ENCODE measurements at regions not wholly inside any gene's neighbourhood (a gene's known extent, or its start where the extent isn't known, plus 50 kb on each side); places are given as distances from the start of the nearest gene placed in this dataset.

DNA sequence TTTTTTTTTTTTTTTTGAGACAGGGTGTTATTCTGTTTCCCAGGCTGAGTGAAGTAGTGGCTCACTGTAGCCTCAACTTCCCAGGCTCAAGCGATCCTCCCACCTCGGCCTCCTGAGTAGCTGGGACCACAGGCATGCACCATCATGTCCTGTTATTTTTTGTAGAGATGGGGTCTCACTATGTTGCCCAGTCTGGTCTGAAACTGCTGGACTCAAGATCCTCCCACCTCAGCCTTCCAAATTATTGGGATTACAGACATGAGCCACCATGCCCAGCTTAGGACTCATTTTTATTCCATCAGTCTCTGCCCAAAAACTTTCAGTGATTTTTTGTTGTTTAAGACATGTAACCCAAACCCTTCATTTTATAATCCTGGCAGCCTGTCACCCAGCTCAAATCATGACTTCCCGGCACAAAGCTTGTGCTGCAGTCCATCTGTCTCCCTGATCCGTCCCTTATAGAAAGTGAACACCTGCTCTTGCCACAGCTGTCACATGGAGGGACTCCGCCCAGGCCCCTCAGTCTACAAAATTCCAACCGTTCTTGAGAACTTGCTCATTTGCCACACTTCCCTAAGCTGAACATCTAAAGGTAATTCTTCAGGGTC lies 183.9 kb upstream of the JARID2 start:
- DNase-seq, result no peak

GRCh38 chr6:15062516-15063252 lies 183.2 kb upstream of the JARID2 start:
- DNase-seq, result no peak

- DNase-seq, result no peak
These were observed 182.5 kb upstream of the JARID2 start for GRCh38 chr6:15063253-15063853.

GRCh38 chr6:15065261-15065989 lies 180.4 kb upstream of the JARID2 start:
- DNase-seq, result no peak

DNA sequence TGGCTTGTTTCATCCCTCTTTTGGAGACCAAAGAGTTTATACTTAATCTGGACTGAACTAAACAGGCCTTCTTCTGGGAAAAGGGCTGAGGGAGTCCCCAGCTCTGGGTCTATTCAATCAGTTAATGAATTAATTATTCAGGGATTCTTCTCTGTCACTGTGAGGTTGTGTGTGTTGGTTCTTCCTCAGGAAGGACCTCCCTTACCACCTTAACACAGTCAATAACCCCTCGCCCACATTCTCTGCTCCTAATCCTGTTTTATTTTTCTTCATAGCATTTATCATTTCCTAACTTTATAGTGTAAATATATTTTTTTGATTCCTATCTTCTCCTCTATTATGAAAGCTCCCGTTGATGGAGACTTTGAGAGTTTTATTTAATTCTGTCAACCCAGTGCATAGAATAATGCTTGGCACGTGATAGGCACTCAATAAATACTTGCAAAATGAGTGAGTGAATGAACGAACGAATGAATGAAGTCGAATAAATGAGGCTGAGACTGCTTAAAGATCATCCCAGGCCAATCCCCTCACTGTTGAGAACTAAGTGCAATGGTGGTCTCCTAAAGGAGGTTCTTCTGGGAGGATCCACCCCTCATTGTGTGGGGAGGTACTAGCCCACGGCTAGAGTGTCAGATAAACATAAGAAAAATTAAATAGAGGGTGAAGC lies 179.6 kb upstream of the JARID2 start:
- DNase-seq, result no peak

- no peak for DNase-seq
These were observed 172.5 kb upstream of the JARID2 start for GRCh38 chr6:15073344-15073789.

GRCh38 chr6:15073883-15074465 lies 171.9 kb upstream of the JARID2 start:
- DNase-seq, result no peak

DNA sequence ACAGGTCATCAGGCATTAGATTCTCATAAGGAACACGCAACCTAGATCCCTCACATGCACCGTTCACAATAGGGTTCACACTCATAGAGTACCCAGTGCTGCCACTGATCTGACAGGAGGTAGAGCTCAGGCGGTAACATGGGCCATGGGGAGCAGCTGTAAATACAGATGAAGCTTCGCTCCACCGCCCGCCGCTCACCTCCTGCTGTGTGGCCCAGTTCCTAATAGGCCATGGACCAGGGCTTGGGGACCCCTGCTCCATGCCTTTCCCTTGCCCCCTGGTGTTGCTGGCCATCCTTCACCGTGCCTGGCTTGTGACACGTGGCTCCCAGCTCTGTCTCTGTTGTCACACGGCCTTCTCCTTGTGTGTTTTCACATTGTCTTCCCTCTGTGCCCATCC lies 171.1 kb upstream of the JARID2 start:
- DNase-seq, result no peak

DNA sequence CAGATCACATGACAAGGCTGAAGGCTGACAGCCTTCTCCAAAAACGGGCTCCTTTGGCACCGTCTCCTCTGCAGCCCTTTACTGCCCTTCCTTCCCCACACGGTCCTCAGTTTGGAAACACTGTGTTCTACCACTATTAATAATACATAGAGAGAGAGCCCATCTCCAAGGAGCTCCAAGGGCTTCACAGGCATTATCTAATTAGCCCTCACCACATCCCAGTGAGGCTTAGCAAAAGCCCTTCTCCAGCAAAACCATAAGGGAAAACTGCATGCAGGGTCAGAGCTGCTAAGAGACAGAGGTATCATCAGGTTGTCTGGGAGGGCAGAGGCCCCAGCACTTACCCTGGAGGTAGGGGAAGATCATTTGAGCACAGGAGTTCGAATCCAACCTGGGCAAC lies 169.3 kb upstream of the JARID2 start:
- no peak for DNase-seq

DNA sequence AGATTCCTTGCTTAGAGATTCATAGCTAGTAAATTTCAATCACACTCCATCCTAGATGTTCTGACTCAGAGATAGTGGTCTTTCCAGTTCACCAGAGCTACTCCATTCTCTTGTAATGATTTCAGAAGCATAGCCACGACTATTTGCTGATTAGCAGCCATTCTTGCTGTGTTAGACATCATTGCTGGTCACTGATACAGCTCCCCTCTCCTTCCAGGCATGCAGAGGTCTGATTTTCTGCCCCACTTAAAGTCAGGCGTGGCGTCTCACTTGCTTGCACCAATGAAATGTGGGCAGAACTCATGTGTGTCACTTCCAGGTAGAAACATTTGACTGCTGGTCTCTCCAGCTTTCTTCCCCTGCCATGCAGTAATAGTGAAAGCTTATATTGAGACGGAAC lies 168.9 kb upstream of the JARID2 start:
- DNase-seq, result no peak

DNA sequence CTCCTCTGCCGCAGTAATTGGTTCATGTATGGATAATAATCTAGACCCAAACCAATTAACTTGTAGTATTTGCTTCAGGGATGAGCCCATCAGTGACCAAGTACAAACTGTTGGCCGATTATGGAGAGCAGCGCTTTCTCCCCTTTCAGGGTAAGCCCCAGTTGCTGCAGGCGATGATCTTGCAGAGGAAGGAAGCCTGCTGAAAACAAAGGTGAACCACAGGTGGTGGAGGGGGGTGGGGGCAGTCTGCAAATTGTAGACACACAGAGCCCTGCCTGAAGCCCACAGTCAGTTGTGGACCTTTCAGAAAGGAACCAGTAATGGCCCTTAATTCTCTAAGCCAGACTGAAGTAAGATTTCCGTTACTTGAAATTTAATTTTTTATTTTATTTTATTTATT lies 167.9 kb upstream of the JARID2 start:
- no peak for DNase-seq

DNA sequence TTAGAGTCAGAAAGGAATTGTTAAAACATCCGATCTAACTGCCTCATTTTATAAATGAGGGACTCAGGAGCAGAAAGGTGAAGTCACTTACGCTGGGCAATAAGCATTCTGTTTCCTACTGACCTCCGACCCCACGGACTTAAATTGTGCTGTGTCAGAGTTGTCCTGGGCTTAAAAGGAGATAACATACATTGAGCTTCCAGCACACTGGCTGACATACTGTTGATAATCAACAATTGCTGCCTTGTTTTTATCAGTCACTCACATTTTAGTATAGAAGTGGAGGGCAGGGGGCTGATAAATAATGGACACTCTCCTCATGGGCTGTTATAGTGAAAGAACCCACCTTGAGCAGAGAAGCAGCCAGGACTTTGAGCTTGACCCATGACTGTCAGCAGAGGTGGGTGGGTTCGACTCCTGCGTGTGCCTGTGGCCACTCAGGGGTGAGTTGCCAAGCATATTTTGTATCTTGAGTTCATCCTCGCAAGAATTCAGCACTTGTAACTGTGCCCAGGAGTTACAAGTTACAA lies 166.5 kb upstream of the JARID2 start:
- DNase-seq, result no peak

DNA sequence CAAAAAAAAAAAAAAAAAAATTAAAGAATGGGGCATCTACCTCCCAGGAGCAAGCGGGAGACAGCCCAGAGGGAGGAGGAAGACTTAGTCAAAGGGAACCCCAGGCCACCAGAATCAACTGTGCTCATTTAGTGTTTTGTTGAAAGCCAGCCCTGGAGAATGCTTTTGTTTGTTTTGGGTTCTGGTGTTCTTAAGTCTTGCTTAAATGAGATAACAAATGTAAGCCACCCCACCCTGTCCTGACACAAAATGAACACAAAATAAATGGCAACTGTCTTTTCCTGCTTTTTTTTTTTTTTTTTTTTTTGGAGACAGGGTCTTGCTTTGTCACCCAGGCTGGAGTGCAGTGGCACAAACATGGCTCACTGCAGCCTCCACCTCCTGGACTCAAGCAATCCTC lies 165.0 kb upstream of the JARID2 start:
- no peak for DNase-seq

DNA sequence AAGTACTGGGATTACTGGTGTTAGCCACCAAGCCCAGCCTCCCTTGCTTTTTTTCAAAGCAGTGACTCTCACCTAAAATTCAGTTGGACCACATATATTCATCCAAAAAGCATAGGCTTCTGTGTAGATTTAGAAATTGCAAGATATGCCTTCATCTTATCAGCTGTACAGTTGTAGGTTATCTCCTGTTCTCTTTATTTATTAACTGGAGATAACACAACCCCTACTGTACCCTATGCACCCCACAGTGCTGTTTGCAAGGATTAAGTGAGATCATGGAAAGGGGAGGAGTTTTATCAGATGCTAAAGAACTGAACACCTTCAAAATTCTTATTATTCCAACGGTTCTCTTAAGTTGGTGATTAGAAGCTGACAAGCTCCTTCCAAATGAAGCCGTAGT lies 164.4 kb upstream of the JARID2 start:
- no peak for DNase-seq

DNA sequence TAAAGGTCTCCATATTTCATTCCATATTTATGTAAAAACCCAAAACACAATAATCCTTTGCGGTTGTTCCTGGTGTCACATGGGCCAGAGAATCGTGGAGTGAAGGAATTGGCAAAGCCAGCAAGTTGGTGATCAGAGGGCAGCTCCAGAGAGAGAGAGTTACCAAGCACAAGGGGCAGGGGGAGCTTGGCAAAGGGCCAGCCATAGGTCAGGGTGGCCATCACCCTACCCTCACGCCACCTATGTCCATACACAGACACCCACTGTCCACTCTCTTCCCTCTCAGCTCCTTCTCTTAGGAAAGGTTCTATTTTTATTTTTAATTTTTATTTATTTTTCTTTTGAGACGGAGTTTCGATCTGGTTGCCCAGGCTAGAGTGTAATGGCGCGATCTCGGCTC lies 163.2 kb upstream of the JARID2 start:
- no peak for DNase-seq

DNA sequence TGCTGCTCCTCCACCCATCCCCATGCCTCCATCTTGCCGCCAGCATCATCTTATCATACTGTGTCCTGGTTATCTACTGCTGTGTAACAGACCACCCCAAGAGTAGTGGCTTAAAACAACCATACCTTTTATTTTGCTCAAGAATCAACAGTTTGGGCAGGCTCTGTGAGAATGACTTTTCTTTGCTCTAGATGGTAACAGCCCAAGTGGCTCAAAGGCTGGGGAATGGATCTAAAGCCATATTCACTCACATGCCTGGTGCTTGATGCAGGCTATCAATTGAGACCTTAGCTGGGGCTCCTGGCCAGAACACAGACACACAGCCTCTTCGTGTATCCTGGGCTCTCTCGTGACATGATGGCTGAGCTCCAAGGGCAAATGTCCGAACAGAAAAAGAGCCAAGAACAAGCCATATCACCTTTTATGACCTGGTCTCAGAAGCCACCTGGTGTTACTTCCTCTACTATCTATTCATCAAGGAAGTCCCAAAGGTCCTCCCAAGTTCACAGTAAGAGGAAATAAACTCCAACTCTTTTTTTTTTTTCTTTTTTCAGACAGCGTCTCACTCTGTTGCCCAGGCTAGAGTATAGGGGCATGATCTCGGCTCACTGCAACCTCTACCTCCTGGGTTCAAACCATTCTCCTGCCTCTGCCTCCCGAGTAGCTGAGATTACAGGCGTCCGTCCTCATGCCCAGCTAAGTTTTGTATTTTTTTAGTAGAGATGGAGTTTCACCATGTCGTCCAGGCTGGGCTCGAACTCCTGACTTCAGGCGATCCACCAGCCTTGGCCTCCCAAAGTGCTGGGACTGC lies 159.3 kb upstream of the JARID2 start:
- DNase-seq, result no peak

GRCh38 chr6:15087186-15087589 lies 158.7 kb upstream of the JARID2 start:
- no peak for DNase-seq

GRCh38 chr6:15088904-15089568 lies 156.8 kb upstream of the JARID2 start:
- no peak for DNase-seq

GRCh38 chr6:15089569-15090144 lies 156.2 kb upstream of the JARID2 start:
- no peak for DNase-seq

DNA sequence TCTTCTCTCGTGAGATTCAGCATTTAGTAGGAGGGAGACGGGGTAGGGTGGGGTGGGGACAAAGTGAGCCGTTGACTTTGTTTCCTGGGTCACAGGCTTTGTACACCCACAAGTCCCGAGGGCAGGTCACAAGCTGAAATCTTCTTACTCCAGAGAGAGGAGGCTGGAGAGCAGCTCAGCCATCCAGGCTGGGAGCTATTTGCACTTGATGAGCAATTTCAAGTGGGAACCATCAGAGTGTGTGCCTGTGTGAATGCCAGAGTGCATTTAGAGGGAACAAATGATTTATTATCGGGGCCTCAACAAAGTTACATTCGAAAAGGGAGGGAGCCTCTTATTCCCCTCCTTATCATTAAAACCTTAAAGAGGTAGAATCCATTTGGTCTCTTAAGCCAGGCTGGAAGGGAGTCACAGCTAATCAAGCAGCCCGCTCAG lies 155.7 kb upstream of the JARID2 start:
- no peak for DNase-seq

Data from activated effector memory CD4-positive, alpha-beta T cell treated with Interleukin-2 at 50 U/mL for 16 hours (primary cell).